ENCODE measurements at regions not wholly inside any gene's neighbourhood (a gene's known extent, or its start where the extent isn't known, plus 50 kb on each side); places are given as distances from the start of the nearest gene placed in this dataset.

GRCh38 chr5:104199771-104200170, 637.2 kb upstream of the NUDT12 start:
- H2BK120ac ChIP-seq (ENCODE audit: low read depth, low read length) = no peak overlapping the region
- no peak overlapping the region for H3K56ac ChIP-seq (ENCODE audit: extremely low read depth, insufficient read depth, low read length)
- no peak overlapping the region for H2BK20ac ChIP-seq (ENCODE audit: low read depth, low read length)
- H3K27ac ChIP-seq (ENCODE audit: insufficient read depth, low read length) = no peak overlapping the region
- H2AFZ ChIP-seq (replicated peaks; ENCODE audit: low read length, poor library complexity) = no peak overlapping the region
- in situ Hi-C loops (cut with MboI; ENCODE audit: low sequenced_read_pairs) (no loop called here), dilution Hi-C loops (cut with HindIII; ENCODE audit: low sequenced_read_pairs, unreplicated experiment) (loop anchor here (25.0 kb wide), 1 partner anchor 612 kb away; no protein-coding TSS in a partner anchor), intact Hi-C loops (cut with micrococcal nuclease) (no loop called here)
- no peak overlapping the region for H3K4me3 ChIP-seq (ENCODE audit: insufficient read depth, low read depth, low read length)
- no peak overlapping the region for H2BK5ac ChIP-seq (ENCODE audit: low read depth, low read length, poor library complexity, severe bottlenecking)
- H3K27me3 ChIP-seq (ENCODE audit: control insufficient read depth, insufficient read depth, low read length) = no peaks in the 10 kb centered on the region
- H4K91ac ChIP-seq (ENCODE audit: insufficient read depth, low read depth, low read length) = no peak overlapping the region
- no peak overlapping the region for H4K5ac ChIP-seq (ENCODE audit: low read depth, low read length)
- H3K4ac ChIP-seq (ENCODE audit: low read depth, low read length) = no peak overlapping the region
- no peak overlapping the region for H2AK5ac ChIP-seq (ENCODE audit: low read depth, low read length)
- H3K9me3 ChIP-seq (ENCODE audit: control insufficient read depth, insufficient read depth, low read length) = no peaks in the 10 kb centered on the region
- no peak overlapping the region for H3K9ac ChIP-seq (ENCODE audit: low read depth, low read length)
- no peaks in the 10 kb centered on the region for H3K36me3 ChIP-seq (ENCODE audit: control insufficient read depth, insufficient read depth, low read length)
- BruUV-seq (replicated peaks) = no TSS peak
- no peak overlapping the region for H2BK15ac ChIP-seq (ENCODE audit: low read depth, low read length)
- DNase-seq (no peak), ATAC-seq (ENCODE audit: low read depth) (no peak)
- ChIA-PET POLR2A (ENCODE audit: unreplicated experiment) (no interaction called here), CTCF (no interaction called here)
- H3K4me2 ChIP-seq (ENCODE audit: low read depth, low read length) = no peak overlapping the region
- TF ChIP-seq FOS (IDR thresholded peaks at IDR 0.05; ENCODE audit: low read depth, low read length) = no peak
- TF ChIP-seq MAFK (IDR thresholded peaks at IDR 0.05; ENCODE audit: low read depth, low read length) = no peak
- TF ChIP-seq BHLHE40 (IDR thresholded peaks at IDR 0.05; ENCODE audit: low read depth, low read length) = no peak
- TF ChIP-seq CHD1 (IDR thresholded peaks at IDR 0.05; ENCODE audit: low read depth, low read length) = no peak
- no peak for TF ChIP-seq CEBPB (IDR thresholded peaks at IDR 0.05; ENCODE audit: low read depth, low read length)
- TF ChIP-seq MXI1 (IDR thresholded peaks at IDR 0.05; ENCODE audit: borderline replicate concordance, low read depth, low read length) = no peak
- TF ChIP-seq SMC3 (IDR thresholded peaks at IDR 0.05; ENCODE audit: low read depth, low read length) = no peak
- TF ChIP-seq USF2 (IDR thresholded peaks at IDR 0.05; ENCODE audit: low read depth, low read length) = no peak
- no peak for TF ChIP-seq RFX5 (IDR thresholded peaks at IDR 0.05; ENCODE audit: low read depth, low read length)
- no peak for TF ChIP-seq RAD21 (IDR thresholded peaks at IDR 0.05; ENCODE audit: low read length)
- no peak for TF ChIP-seq MAZ (IDR thresholded peaks at IDR 0.05; ENCODE audit: borderline replicate concordance, low read depth, low read length)
- TF ChIP-seq ELK1 (IDR thresholded peaks at IDR 0.05; ENCODE audit: borderline replicate concordance, low read depth, low read length) = no peak
- no peak for TF ChIP-seq POLR2A (IDR thresholded peaks at IDR 0.05; ENCODE audit: low read depth, low read length)
- no peaks in the 10 kb centered on the region for H3K79me1 ChIP-seq (ENCODE audit: low read depth in 1 of 2, low read length in 2 of 2)
- no peak overlapping the region for H3K14ac ChIP-seq (replicated peaks; ENCODE audit: low read depth, low read length)
- no peak overlapping the region for H3K18ac ChIP-seq (ENCODE audit: low read depth, low read length)
- H4K8ac ChIP-seq (ENCODE audit: low read depth in 2 of 2, low read length in 2 of 2) = no peak overlapping the region
- no CpG with 5 or more reads among the region's 3 CpGs for WGBS, 2 experiments (ENCODE audit: extremely low coverage in 2 of 2, insufficient read length in 1 of 2)
- no peak overlapping the region for H3K23ac ChIP-seq (ENCODE audit: low read depth, low read length)
- H4K20me1 ChIP-seq (ENCODE audit: insufficient read depth, low read length) = no peaks in the 10 kb centered on the region
- no peaks in the 10 kb centered on the region for H3K4me1 ChIP-seq (ENCODE audit: control insufficient read depth, insufficient read depth, low read length)
- H3K9me1 ChIP-seq (ENCODE audit: insufficient read depth, low read length) = no peaks in the 10 kb centered on the region
- no peak overlapping the region for H2AK9ac ChIP-seq (replicated peaks; ENCODE audit: low read depth, low read length, poor library complexity)

All from IMR-90 (cell line).